ENCODE measurements at regions not wholly inside any gene's neighbourhood (a gene's known extent, or its start where the extent isn't known, plus 50 kb on each side); places are given as distances from the start of the nearest gene placed in this dataset.
"Not testable (repeated sequence)": the region's sequence is repeated elsewhere in the genome, so short reads cannot be mapped to it uniquely, and the experiment has no call there.

GRCh38 chr5:56763711-56764466, 51.5 kb upstream of the MAP3K1 start:
- FAIRE-seq (no peak), DNase-seq (ENCODE audit: low spot score in 2 of 2) (no peak)

DNA sequence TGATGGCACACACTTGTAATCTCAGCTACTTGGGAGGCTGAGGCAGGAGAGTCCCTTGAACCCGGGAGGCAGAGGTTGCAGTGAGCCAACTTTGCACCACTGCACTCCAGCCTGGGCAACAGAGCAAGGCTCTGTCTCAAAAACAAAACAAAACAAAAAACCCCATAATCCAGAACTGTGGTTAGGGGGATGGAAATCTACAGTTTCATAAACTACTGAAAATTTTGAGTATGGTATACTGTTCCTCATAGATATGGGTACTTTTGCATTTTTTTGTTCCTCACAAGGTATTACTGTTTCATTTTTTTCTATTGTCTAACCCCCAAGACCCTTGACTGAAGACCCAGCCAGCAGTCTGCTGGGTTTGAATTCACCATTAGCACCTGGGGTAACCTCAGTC, 52.2 kb upstream of the MAP3K1 start:
- no peak for DNase-seq (ENCODE audit: low spot score in 2 of 2)
- FAIRE-seq = no peak

DNA sequence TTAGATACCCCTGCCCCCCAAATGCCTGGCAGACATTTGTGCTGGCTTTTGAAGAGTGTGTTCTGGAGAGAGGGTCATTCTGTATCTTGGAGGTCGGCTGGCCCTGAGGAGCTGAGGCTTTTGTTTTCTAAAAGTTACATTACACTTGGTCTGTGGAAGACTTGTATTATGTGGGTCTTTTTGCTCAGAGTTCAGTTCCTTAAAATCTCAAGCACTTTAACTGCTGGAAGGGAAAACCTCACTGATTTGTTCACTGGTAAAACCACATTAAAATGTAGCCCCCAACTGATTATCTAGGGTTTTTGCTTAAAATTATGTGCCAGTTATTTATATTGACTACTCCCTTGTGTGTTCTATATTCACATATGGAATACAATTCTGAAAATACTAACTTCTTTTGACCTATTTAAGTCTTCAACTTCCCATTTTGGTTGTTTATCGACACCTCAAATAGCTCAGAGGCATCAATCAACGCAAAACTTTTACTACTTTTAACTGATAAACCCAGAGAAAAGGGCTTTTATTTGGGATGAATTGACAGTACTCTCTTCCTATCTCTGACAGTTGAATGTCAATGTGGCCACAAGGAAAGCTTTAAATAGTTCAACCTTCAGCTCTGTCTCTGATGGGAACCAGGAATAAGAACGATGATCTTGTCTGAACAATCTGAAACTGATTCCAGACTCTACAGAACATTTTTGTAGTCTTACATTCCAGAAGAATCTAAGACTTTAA, 54.0 kb upstream of the MAP3K1 start:
- no peak for FAIRE-seq
- DNase-seq (ENCODE audit: low spot score in 2 of 2) = no peak

DNA sequence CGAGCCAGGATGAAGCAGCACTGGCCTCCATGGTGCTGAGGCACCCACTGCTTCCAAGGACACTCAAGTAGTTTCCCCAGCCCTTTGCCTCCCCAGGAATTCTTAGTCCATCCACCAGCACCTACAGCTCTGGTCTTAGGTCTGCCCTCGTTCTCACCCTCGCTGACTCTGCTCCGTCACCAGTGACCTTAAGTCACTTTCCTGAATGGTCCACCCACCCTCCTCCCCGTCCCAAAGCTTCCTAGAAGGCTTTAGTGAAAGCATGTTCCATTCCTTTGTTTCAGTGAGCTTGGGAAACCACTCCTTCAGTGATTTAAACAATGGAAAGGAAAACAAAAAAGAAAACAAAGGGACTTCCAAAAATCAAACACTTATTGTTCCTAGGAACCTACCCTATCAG, 54.6 kb upstream of the MAP3K1 start:
- DNase-seq (ENCODE audit: low spot score in 2 of 2) (no peak), FAIRE-seq (no peak)

GRCh38 chr5:56759521-56760216, 55.7 kb upstream of the MAP3K1 start:
- FAIRE-seq (no peak), DNase-seq (ENCODE audit: low spot score in 2 of 2) (no peak)

- DNase-seq (ENCODE audit: low spot score in 2 of 2) = no peak
- no peak for FAIRE-seq
Observed at GRCh38 chr5:56757077-56757476, 58.3 kb upstream of the MAP3K1 start.

DNA sequence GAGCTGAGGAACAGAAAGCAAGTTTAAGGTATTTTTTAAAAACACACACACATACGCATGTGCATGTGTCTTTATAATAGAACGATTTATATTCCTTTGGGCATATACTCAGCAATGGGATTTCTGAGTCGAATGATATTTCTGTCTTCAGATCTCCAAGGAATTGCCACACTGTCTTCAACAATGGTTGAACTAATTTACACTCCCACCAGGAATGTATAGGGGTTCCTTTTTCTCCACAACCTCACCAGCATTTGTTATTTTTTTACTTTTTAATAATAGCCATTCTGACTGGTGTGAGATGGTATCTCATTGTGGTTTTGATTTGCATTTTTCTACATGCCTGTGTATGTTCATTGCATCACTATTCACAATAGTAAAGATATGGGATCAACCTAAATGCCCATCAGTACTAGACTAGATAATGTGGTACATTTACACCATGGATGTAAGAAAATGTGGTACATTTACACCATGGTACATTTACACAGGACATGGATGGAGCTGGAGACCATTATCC, 60.3 kb upstream of the MAP3K1 start:
- DNase-seq (ENCODE audit: low spot score in 2 of 2) (no peak), FAIRE-seq (no peak)

DNA sequence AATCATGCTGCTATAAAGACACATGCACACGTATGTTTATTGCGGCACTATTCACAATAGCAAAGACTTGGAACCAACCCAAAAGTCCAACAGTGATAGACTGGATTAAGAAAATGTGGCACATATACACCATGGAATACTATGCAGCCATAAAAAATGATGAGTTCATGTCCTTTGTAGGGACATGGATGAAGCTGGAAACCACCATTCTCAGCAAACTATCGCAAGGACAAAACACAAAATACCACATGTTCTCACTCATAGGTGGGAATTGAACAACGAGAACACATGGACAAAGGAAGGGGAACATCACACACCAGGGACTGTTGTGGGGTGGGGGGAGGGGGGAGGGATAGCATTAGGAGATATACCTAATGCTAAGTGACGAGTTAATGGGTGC, 61.8 kb upstream of the MAP3K1 start:
- not testable (repeated sequence) for DNase-seq (ENCODE audit: low spot score in 2 of 2); FAIRE-seq

DNA sequence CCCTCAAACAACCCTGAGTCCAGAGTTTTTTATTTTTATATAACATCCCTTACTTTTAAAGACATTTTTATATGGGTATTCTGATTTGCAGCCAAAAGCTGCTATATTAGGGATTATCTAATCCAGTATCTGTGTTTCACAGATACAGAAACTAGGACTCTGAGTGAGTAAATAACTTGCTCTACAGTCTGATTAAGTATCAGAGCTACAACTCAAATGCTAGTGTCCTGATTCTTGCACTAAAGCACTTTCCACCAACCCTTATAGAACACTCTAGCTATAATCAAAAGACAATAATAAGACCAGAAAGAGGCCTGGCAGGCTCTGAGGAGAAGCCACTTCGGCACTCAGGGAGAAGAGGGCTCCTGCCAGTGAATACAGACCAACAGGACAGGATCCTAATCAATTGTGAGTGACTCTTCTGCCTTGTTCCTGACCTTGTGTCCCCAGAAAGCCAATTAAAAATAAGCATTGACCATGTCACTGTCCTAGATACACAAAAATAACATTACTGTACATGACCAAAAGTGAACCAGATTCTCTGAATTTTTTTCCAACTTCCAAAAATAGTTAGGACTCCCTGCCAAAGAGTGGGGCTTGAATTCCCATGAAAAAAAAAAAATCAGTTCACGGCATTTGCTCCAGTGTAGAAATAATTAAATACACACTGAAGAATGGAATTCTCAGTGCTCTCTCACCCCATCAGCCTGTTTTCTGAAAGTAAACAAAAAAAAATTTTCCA, 63.6 kb upstream of the MAP3K1 start:
- DNase-seq (ENCODE audit: low spot score in 2 of 2) (no peak), FAIRE-seq (no peak)

DNA sequence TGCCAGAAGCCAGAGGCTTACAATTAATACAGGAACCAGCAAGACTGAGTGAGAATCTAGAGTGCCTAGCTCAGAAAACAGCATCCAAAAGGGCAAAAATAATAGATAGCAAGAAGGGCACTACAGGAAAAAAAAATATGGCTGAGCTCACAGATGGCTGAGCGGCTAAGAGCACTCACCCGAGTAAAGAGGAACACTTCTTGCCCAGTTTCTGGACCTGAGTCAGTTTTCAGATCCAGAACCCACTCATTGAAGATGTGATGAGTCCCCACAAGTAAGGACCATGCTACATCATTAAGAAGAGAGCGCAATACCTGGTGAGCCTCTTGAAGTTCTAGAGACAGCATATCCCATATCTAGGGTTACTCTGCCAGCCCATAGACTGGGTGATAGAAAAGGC, 65.5 kb upstream of the MAP3K1 start:
- FAIRE-seq = no peak
- no peak for DNase-seq (ENCODE audit: low spot score in 2 of 2)

GRCh38 chr5:56746553-56747339, 68.6 kb upstream of the MAP3K1 start:
- DNase-seq (ENCODE audit: low spot score in 2 of 2) = no peak
- FAIRE-seq = no peak

- DNase-seq (ENCODE audit: low spot score in 2 of 2) (no peak), FAIRE-seq (no peak)
Observed at GRCh38 chr5:56745864-56746263, 69.5 kb upstream of the MAP3K1 start.

DNA sequence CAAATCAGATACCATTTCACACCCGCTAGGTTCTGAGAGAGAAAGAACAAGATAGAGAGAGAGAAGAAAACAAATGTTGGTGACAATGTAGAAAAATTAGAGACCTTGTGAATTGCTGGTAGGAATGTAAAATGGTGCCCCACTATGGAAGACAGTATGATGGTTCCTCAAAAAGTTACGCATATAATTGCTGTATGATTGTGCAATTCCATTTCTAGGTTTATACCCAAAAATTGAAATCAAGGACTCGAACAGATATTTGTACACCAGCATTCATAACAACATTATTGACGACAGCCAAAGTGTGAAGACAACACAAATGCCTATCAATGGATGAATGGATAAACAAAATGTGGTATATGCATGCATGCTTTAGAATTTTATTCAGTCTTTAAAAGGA, 74.5 kb upstream of the MAP3K1 start:
- no peak for DNase-seq (ENCODE audit: low spot score in 2 of 2)
- no peak for FAIRE-seq

DNA sequence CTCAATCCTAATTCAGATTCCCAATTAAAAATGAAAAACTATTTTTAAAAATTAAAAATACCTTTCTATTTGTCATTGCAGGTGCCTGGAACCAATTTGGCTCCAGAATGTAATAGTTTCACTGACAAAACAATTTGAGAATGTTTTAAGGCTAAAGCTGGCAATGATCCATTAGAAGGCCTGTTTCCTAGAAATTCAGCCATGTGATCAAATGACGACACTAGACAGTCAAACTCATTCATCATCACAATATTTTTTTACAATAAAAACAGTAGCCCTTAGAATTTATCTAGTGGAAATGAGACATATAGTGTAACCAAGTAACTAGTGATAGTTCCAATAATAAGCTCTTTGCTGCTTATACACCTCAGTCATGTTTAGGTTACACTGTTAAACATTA, 75.4 kb upstream of the MAP3K1 start:
- DNase-seq (ENCODE audit: low spot score in 2 of 2) = no peak
- FAIRE-seq = no peak

GRCh38 chr5:56737951-56738606, 77.3 kb upstream of the MAP3K1 start:
- FAIRE-seq = no peak

DNA sequence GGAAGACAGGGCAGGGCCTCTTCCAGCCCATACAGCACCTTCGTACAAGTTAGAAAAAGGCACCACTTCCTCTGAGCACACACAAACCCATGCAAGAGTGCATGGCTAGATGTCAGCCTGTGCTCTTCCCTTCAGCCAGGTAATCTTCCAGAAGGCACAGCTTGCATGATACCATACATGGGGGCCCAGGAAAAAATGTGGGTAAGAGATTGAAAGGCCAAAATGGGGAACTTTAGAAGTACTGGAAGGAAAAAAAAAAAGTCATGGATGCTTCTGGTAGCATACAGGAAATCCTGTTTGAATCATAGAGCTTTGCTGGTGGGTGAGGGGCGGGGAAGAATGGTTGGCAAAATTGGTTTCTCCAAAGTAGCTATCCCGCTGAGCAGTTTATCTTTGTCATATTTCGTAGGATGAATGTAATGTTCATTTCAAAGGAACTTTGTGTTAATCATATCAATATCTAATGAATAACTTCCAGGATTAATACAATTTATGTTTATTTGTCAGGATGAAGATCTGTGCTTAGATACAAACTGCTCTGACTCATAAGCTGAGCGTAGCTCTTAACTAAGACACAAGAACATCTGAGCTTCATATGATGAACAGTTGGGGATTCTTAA, 78.2 kb upstream of the MAP3K1 start:
- DNase-seq (ENCODE audit: low spot score in 2 of 2) (no peak), FAIRE-seq (no peak)

More at GRCh38 chr5:56737951-56738606, 77.3 kb upstream of the MAP3K1 start:
- no peak for DNase-seq (ENCODE audit: low spot score in 2 of 2)

- FAIRE-seq (no peak), DNase-seq (ENCODE audit: low spot score in 2 of 2) (no peak)
Observed at GRCh38 chr5:56735849-56736641, 79.3 kb upstream of the MAP3K1 start.

DNA sequence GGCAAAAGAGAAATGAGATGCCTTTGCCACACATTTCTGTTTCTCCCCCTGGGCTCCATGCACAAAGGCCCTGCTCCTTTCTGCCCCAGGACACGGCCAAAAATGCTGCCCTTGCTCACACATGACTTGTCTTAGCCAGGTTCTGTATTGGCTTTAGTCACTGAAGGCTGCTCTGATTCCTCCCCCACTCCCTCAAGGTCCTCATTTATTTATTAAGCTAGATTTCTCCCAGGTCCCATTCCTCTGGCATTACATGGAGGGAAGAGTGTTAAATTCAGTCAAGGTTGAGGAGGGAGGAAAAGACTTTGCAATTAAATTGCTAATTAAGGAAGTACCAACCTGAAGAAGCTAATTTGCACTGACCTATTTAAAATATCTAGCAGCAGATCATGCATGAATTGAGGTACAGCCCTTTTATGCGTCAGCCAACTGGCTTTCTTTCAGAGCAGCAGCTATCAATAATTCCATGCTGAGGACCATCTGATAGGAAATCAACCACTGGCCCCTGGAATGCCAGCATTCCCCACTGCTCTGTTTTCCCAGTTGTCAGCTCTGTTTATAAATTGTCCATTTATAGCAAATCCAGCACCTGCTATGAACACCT, 81.2 kb upstream of the MAP3K1 start:
- DNase-seq (ENCODE audit: low spot score in 2 of 2) = no peak
- no peak for FAIRE-seq
